ENCODE measurements at regions not wholly inside any gene's neighbourhood (a gene's known extent, or its start where the extent isn't known, plus 50 kb on each side); places are given as distances from the start of the nearest gene placed in this dataset.

DNA sequence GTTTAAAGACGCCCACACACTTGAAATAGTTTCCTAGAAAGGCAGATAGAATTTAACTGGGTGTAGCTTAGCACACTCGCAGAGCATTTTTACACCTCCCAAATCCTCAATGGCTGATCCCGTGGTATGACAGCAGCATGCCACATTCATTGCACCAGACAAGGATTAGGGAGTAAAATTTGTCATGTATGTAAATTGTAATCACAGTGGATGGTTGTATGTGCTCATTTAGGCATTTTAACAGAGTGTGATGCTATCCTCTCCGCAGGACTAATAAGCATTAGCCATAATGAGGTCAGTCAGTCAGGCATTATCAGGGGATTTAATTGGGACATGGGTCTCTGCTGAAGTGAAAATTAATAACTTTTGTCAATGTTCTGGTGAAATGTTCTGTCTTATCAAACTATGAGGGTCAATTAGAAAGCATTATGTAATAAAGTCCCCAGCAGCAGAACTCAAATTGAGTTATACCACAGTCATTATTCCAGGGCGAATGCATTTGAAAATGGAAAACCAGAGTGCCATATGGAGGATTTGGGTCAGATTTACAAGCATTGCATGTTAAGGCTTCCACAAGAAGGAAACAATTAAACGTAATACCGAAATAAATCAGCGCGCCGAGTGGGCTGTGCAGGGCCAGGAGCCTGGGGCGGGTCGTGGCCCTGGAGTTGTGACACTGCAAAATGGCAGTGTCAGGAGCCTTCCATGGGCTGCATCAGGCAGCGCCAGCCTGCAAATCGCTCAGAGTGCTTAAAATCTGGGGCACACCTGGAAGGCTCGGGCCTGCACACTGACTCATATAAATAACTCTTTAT, 602.2 kb downstream of the BNC2 start:
- DNase-seq (ENCODE audit: low read depth, low spot score) (no peak), ATAC-seq (no peak)
- BruUV-seq (replicated peaks) = no TSS peak
- H3K9me3 ChIP-seq (ENCODE audit: control insufficient read depth, insufficient read depth, low read depth, low read length) = no peaks in the 10 kb centered on the region
- intact Hi-C loops (cut with micrococcal nuclease; ENCODE audit: unreplicated experiment) (no loop called here), in situ Hi-C loops (cut with HindIII; ENCODE audit: low pct_unique_long_range_greater_than_20kb, low sequenced_read_pairs) (no loop called here)
- CTCF ChIA-PET = no interaction called here
- no peaks in the 10 kb centered on the region for H3K4me1 ChIP-seq (ENCODE audit: control insufficient read depth, insufficient read depth, low read length)
- H3K36me3 ChIP-seq (ENCODE audit: control insufficient read depth, insufficient read depth, low read length) = no peaks in the 10 kb centered on the region
- TF ChIP-seq POLR2AphosphoS5 (IDR thresholded peaks at IDR 0.05; ENCODE audit: low read depth, low read length) (no peak), TCF7L2 (IDR thresholded peaks at IDR 0.05; ENCODE audit: low read depth, low read length) (no peak), CTCF (IDR thresholded peaks at IDR 0.05) (no peak), SIN3A (IDR thresholded peaks at IDR 0.05; ENCODE audit: borderline replicate concordance, insufficient read depth, low read depth, low read length) (no peak)
- TF ChIP-seq, protein P1, sequence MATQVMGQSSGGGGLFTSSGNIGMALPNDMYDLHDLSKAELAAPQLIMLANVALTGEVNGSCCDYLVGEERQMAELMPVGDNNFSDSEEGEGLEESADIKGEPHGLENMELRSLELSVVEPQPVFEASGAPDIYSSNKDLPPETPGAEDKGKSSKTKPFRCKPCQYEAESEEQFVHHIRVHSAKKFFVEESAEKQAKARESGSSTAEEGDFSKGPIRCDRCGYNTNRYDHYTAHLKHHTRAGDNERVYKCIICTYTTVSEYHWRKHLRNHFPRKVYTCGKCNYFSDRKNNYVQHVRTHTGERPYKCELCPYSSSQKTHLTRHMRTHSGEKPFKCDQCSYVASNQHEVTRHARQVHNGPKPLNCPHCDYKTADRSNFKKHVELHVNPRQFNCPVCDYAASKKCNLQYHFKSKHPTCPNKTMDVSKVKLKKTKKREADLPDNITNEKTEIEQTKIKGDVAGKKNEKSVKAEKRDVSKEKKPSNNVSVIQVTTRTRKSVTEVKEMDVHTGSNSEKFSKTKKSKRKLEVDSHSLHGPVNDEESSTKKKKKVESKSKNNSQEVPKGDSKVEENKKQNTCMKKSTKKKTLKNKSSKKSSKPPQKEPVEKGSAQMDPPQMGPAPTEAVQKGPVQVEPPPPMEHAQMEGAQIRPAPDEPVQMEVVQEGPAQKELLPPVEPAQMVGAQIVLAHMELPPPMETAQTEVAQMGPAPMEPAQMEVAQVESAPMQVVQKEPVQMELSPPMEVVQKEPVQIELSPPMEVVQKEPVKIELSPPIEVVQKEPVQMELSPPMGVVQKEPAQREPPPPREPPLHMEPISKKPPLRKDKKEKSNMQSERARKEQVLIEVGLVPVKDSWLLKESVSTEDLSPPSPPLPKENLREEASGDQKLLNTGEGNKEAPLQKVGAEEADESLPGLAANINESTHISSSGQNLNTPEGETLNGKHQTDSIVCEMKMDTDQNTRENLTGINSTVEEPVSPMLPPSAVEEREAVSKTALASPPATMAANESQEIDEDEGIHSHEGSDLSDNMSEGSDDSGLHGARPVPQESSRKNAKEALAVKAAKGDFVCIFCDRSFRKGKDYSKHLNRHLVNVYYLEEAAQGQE (IDR thresholded peaks at IDR 0.05; ENCODE audit: insufficient read depth in 1 of 2, low read depth in 2 of 2, low read length in 1 of 2) = no peak
- H3K27ac ChIP-seq (ENCODE audit: low read length) = no peak overlapping the region
- POLR2A ChIA-PET = no interaction called here
- H3K27me3 ChIP-seq (ENCODE audit: control insufficient read depth, insufficient read depth, low read length) = no peaks in the 10 kb centered on the region
- no peak overlapping the region for H3K4me3 ChIP-seq (ENCODE audit: low read depth in 2 of 2, low read length in 2 of 2)

DNA sequence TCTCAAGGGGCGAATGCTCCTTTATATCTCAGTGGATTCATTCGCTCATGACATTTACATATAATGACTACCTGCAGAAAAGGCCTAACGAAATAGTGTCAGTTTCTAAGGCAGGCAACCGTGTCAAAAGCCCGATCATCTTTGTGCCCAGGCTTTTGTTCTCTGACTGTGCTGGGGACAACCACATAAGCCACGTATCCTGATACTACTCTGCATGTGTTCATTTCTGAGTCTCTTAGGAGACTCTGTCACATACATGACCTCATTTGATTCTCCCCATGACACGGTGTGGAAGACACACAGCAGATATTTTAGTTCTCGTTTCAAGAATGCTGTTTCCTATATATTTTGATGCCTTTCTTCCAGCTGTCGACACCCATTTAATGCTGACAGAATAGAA, 598.5 kb downstream of the BNC2 start:
- in situ Hi-C loops (cut with HindIII; ENCODE audit: low pct_unique_long_range_greater_than_20kb, low sequenced_read_pairs) (no loop called here), intact Hi-C loops (cut with micrococcal nuclease; ENCODE audit: unreplicated experiment) (no loop called here)
- Histone ChIP-seq H3K36me3 (ENCODE audit: control insufficient read depth, insufficient read depth, low read length) (no peaks in the 10 kb centered on the region), H3K27ac (ENCODE audit: low read length) (no peak overlapping the region), H3K27me3 (ENCODE audit: control insufficient read depth, insufficient read depth, low read length) (no peaks in the 10 kb centered on the region), H3K4me3 (ENCODE audit: low read depth in 2 of 2, low read length in 2 of 2) (no peak overlapping the region), H3K9me3 (ENCODE audit: control insufficient read depth, insufficient read depth, low read depth, low read length) (no peaks in the 10 kb centered on the region), H3K4me1 (ENCODE audit: control insufficient read depth, insufficient read depth, low read length) (no peaks in the 10 kb centered on the region)
- ATAC-seq (no peak), DNase-seq (ENCODE audit: low read depth, low spot score) (no peak)
- ChIA-PET POLR2A (no interaction called here), CTCF (no interaction called here)
- BruUV-seq (replicated peaks) = no TSS peak
- TF ChIP-seq TCF7L2 (IDR thresholded peaks at IDR 0.05; ENCODE audit: low read depth, low read length) (no peak), CTCF (IDR thresholded peaks at IDR 0.05) (no peak), POLR2AphosphoS5 (IDR thresholded peaks at IDR 0.05; ENCODE audit: low read depth, low read length) (no peak), SIN3A (IDR thresholded peaks at IDR 0.05; ENCODE audit: borderline replicate concordance, insufficient read depth, low read depth, low read length) (no peak)
- TF ChIP-seq, protein P1 (IDR thresholded peaks at IDR 0.05; ENCODE audit: insufficient read depth in 1 of 2, low read depth in 2 of 2, low read length in 1 of 2) = no peak
